ENCODE measurements at regions not wholly inside any gene's neighbourhood (a gene's known extent, or its start where the extent isn't known, plus 50 kb on each side); places are given as distances from the start of the nearest gene placed in this dataset.

DNA sequence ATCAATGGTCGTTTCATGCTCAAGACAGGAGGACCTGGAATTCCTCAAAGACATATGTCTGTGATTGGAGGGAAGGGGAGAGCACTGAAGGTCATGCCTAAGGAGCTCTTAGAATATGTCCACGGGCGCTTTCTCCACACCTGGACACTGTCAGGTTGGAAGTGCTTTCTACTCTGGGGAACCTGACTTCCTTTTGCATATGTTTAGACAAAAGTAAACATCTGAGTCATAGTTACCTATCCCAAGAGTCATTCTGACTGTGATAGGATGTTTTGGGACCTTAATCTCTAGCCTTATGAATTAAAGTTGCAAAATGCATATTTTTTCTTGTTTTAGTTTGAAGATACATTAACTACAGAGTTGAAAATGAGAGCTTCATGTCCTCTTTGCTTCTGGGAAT, 251.7 kb downstream of the KLF6 start:
- TF ChIP-seq, protein P1, sequence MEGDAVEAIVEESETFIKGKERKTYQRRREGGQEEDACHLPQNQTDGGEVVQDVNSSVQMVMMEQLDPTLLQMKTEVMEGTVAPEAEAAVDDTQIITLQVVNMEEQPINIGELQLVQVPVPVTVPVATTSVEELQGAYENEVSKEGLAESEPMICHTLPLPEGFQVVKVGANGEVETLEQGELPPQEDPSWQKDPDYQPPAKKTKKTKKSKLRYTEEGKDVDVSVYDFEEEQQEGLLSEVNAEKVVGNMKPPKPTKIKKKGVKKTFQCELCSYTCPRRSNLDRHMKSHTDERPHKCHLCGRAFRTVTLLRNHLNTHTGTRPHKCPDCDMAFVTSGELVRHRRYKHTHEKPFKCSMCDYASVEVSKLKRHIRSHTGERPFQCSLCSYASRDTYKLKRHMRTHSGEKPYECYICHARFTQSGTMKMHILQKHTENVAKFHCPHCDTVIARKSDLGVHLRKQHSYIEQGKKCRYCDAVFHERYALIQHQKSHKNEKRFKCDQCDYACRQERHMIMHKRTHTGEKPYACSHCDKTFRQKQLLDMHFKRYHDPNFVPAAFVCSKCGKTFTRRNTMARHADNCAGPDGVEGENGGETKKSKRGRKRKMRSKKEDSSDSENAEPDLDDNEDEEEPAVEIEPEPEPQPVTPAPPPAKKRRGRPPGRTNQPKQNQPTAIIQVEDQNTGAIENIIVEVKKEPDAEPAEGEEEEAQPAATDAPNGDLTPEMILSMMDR (IDR thresholded peaks at IDR 0.05): no peak
- no peak for TF ChIP-seq POLR2A (IDR thresholded peaks at IDR 0.05)
